K562 (cell line): ENCODE measurements at regions not wholly inside any gene's neighbourhood (a gene's known extent, or its start where the extent isn't known, plus 50 kb on each side); places are given as distances from the start of the nearest gene placed in this dataset.
A peak's percentile ranks its signal among the peaks of the same experiment; 100 is the strongest.

ENCODE experiments used
- ATF1 ChIP-seq, 2 experiments: fragments of 450-650 bp in 1 of 2; IDR thresholded peaks; 2 replicates each; pipeline ENCODE4 v1.6.1; 2016; ENCODE audit warnings: missing compliant biosample characterization in 1 of 2, missing genetic modification characterization in 1 of 2
- NEUROD1 ChIP-seq: fragments of 150-350 bp; IDR thresholded peaks from 2 replicates; pipeline ENCODE4 v1.6.1; 2014; ENCODE audit warnings: borderline replicate concordance, low read length, low read depth; ENCODE audit not compliant: partially characterized antibody
- NFIC ChIP-seq: fragments of 450-650 bp; IDR thresholded peaks from 2 replicates; pipeline ENCODE4 v1.6.1; 2017; ENCODE audit warnings: mild to moderate bottlenecking, inconsistent platforms
- STAT5B ChIP-seq: fragments of 250-450 bp; sonication (Bioruptor Pico); IDR thresholded peaks from 2 replicates; pipeline ENCODE4 v1.8.0; 2021; ENCODE audit warnings: mild to moderate bottlenecking, inconsistent platforms
- TAF7 ChIP-seq: fragments of 450-650 bp; IDR thresholded peaks from 2 replicates; pipeline ENCODE4 v1.6.1; 2016; ENCODE audit warnings: missing genetic modification characterization, missing compliant biosample characterization
- USF1 ChIP-seq: sonication (generic); formaldehyde crosslinking; IDR thresholded peaks from 2 replicates; pipeline ENCODE4 v1.9.0; 2022; ENCODE audit warnings: mild to moderate bottlenecking, missing genetic modification reagents
- YBX1 ChIP-seq: fragments of 450-650 bp; IDR thresholded peaks from 2 replicates; pipeline ENCODE4 v1.7.1; 2016; ENCODE audit warnings: mild to moderate bottlenecking
- YY1 ChIP-seq, 3 experiments: IDR thresholded peaks; 2 replicates each; pipeline ENCODE4 v1.6.1; 2011; ENCODE audit warnings: low read length in 2 of 3, mild to moderate bottlenecking in 2 of 3, moderate library complexity in 2 of 3, borderline replicate concordance in 1 of 3, control low read depth in 1 of 3, low read depth in 1 of 3; ENCODE audit not compliant: insufficient read depth in 3 of 3, insufficient replicate concordance in 2 of 3, control insufficient read depth in 1 of 3, insufficient read length in 1 of 3; ENCODE audit errors: extremely low read depth in 1 of 3
- TF ChIP-seq, protein P1 (sequence below), 2 experiments: fragments of 450-650 bp; IDR thresholded peaks; 2 replicates each; pipeline ENCODE4 v1.6.1; 2016; ENCODE audit warnings: mild to moderate bottlenecking in 2 of 2, borderline replicate concordance in 1 of 2, low read depth in 1 of 2, moderate library complexity in 1 of 2
- TF ChIP-seq, protein P2 (sequence below): sonication (generic); formaldehyde crosslinking; IDR thresholded peaks from 2 replicates; pipeline ENCODE4 v1.8.0; 2022; ENCODE audit warnings: missing genetic modification reagents, mild to moderate bottlenecking, moderate library complexity, borderline replicate concordance
- TF ChIP-seq, protein P3 (sequence below): fragments of 450-650 bp; IDR thresholded peaks from 2 replicates; pipeline ENCODE4 v1.6.1; 2016

DNA sequence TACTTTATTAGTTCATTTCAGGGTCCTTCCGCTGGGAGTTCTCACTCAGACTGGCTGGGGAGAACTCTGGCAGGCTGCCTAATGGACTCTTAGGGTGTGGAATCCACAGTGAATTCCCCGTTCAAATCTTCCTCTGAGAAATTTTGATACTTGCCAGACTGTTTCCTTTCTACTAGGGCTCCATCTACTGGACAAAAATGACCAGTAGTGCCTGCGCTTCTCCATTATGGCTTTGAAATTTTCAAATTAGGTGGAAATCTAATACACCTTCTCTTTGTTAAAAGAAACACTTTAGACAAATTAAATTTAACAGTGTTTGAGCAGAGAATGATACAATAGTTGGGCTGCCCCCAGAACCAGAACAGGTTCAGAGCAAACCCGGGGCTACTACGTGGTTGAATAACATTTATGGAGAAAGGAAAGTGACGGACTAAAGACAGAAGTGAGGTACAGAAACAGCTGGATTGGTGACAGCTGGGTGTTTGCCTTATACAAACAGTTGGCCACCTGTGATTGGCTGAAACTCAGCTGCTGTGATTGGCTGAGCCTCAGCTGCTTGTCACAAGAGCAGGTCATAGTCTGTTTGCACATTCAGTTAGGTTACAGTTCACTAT, 52.9 kb upstream of the FDX1 start (continued):
- TF ChIP-seq, protein P1, sequence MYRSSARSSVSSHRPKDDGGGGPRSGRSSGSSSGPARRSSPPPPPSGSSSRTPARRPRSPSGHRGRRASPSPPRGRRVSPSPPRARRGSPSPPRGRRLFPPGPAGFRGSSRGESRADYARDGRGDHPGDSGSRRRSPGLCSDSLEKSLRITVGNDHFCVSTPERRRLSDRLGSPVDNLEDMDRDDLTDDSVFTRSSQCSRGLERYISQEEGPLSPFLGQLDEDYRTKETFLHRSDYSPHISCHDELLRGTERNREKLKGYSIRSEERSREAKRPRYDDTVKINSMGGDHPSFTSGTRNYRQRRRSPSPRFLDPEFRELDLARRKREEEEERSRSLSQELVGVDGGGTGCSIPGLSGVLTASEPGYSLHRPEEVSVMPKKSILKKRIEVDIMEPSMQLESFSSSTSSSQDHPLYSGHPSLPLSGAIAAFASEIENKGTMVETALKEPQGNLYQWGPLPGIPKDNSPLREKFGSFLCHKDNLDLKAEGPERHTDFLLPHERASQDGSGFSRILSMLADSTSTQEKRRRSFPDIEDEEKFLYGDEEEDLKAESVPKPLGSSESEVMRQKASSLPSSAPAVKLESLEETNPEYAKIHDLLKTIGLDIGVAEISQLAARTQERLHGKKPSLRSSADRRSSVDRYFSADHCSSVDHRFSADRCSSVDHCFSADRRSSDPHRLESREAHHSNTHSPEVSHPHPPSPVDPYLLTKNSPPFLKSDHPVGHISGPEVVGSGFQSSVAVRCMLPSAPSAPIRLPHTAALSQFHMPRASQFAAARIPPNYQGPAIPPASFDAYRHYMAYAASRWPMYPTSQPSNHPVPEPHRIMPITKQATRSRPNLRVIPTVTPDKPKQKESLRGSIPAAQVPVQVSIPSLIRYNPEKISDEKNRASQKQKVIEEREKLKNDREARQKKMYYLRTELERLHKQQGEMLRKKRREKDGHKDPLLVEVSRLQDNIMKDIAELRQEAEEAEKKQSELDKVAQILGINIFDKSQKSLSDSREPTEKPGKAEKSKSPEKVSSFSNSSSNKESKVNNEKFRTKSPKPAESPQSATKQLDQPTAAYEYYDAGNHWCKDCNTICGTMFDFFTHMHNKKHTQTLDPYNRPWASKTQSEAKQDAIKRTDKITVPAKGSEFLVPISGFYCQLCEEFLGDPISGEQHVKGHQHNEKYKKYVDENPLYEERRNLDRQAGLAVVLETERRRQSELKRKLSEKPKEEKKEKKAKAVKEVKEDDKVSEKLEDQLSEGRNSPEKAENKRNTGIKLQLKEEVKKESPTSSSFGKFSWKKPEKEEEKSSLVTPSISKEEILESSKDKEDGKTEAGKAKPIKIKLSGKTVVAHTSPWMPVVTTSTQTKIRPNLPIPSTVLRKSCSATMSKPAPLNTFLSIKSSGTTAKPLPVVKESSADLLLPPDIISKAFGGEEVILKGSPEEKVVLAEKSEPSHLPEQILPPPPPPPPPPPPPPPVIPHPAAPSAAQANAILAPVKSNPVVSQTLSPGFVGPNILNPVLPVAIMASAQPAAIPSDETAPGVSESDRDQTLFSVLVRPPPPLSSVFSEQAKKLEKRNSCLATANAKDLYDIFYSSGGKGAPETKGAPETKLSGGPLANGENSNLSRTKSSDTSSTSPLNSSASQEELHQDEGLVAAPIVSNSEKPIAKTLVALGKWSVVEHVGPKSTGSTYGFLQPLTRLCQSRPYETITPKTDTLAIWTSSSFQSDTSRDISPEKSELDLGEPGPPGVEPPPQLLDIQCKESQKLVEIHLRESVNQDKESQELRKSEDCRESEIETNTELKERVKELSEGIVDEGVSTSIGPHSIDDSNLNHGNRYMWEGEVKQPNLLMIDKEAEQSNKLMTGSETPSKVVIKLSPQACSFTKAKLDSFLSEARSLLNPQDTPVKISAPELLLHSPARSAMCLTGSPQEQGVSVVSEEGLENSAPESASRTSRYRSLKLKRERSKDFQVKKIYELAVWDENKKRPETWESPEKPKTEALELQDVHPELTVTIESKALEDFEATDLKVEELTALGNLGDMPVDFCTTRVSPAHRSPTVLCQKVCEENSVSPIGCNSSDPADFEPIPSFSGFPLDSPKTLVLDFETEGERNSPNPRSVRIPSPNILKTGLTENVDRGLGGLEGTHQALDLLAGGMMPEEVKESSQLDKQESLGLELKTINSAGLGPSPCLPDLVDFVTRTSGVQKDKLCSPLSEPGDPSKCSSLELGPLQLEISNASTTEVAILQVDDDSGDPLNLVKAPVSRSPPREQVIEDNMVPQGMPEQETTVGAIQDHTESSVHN (IDR thresholded peaks at IDR 0.05; ENCODE audit: borderline replicate concordance in 1 of 2, low read depth in 1 of 2) = no peak
- TF ChIP-seq ATF1 (CRISPR knock-in tag; IDR thresholded peaks at IDR 0.05) (no peak), ATF1 (tag; IDR thresholded peaks at IDR 0.05) (no peak), NFIC (peak; percentile 72), YY1 (IDR thresholded peaks at IDR 0.05; ENCODE audit: borderline replicate concordance in 1 of 3, control insufficient read depth in 1 of 3, extremely low read depth in 1 of 3, insufficient read depth in 3 of 3, insufficient read length in 1 of 3, insufficient replicate concordance in 2 of 3, low read depth in 1 of 3, low read length in 2 of 3) (no peak), YBX1 (no peak), TAF7 (no peak), USF1 (no peak), NEUROD1 (no peak), STAT5B (CRISPR knock-in tag) (no peak)
- TF ChIP-seq, protein P2, sequence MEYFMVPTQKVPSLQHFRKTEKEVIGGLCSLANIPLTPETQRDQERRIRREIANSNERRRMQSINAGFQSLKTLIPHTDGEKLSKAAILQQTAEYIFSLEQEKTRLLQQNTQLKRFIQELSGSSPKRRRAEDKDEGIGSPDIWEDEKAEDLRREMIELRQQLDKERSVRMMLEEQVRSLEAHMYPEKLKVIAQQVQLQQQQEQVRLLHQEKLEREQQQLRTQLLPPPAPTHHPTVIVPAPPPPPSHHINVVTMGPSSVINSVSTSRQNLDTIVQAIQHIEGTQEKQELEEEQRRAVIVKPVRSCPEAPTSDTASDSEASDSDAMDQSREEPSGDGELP = peak; percentile 43; the same call in 1 of the 2 replicates
- TF ChIP-seq, protein P3, sequence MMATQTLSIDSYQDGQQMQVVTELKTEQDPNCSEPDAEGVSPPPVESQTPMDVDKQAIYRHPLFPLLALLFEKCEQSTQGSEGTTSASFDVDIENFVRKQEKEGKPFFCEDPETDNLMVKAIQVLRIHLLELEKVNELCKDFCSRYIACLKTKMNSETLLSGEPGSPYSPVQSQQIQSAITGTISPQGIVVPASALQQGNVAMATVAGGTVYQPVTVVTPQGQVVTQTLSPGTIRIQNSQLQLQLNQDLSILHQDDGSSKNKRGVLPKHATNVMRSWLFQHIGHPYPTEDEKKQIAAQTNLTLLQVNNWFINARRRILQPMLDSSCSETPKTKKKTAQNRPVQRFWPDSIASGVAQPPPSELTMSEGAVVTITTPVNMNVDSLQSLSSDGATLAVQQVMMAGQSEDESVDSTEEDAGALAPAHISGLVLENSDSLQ = peak; percentile 15; the same call in 1 of the 2 replicates
